ENCODE measurements at regions not wholly inside any gene's neighbourhood (a gene's known extent, or its start where the extent isn't known, plus 50 kb on each side); places are given as distances from the start of the nearest gene placed in this dataset.

DNA sequence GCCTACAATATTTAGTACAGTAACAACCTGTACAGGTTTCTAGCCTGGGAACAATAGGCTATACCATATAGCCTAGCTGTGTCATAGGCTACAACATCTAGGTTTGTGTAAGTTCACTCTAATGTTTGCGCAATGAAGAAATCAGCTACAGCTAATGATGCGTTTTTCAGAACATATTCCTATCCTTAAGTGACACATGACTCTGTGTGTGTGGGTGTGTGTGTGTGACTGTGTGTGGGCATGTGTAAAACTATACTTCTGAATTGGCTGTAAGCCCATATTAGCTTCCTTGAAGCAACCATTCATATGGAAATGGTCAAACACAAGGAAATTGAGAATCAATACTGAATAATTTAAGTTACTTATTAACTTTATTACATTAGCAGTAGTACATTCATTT lies 120.8 kb upstream of the SULT1C3 start:
- TF ChIP-seq POLR2A (IDR thresholded peaks at IDR 0.05; ENCODE audit: low read length), result no peak
- TF ChIP-seq GATA1 (IDR thresholded peaks at IDR 0.05; ENCODE audit: low read depth, low read length), result no peak
- DNase-seq, result no peak

- no peak for TF ChIP-seq POLR2A (IDR thresholded peaks at IDR 0.05; ENCODE audit: low read length)
- no peak for TF ChIP-seq GATA1 (IDR thresholded peaks at IDR 0.05; ENCODE audit: low read depth, low read length)
- DNase-seq, result no peak
Measured at GRCh38 chr2:108119492-108119891, 120.3 kb upstream of the SULT1C3 start.

DNA sequence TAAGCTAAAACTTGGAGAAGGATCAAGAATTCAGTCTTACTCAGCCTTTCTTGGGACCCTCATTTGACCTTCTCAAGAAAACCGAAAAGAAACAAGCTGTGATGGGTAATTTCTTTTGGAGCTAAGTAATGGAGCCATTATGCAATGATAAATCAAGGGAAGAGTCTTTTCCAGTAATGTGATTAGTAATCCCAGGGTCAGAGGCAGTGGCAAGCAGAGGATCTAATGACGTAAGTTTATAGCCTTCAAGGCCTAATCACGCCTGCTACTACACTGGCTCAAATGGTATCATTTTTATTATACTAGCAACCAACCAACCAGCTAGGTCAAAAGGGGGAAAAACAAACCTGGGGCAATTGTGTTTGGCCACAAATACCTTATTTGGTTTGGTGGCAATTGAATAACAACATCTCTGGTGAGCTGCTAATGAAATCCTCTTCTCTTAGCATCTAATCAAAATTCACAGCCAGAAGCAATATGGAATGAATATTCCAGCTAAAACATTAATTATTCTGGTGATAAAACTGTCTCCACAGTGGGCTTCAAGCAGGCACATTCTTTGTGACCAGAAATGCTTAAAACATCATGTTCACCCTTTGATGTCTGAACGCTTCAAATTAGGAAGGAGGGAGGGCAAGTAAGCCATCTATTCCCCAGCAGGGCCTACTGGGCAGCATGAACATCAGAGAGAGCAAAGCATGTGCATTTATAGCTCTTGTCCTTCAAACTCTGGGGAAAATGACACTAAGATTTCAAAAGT lies 114.9 kb upstream of the SULT1C3 start:
- TF ChIP-seq POLR2A (IDR thresholded peaks at IDR 0.05; ENCODE audit: low read length) (no peak), GATA1 (IDR thresholded peaks at IDR 0.05; ENCODE audit: low read depth, low read length) (no peak)
- no peak for DNase-seq

GRCh38 chr2:108125581-108125980 lies 114.2 kb upstream of the SULT1C3 start:
- DNase-seq, result no peak
- TF ChIP-seq POLR2A (IDR thresholded peaks at IDR 0.05; ENCODE audit: low read length), result no peak
- TF ChIP-seq GATA1 (IDR thresholded peaks at IDR 0.05; ENCODE audit: low read depth, low read length), result no peak

- TF ChIP-seq GATA1 (IDR thresholded peaks at IDR 0.05; ENCODE audit: low read depth, low read length) (no peak), POLR2A (IDR thresholded peaks at IDR 0.05; ENCODE audit: low read length) (no peak)
- no peak for DNase-seq
Measured at GRCh38 chr2:108128249-108128648, 111.5 kb upstream of the SULT1C3 start.

DNA sequence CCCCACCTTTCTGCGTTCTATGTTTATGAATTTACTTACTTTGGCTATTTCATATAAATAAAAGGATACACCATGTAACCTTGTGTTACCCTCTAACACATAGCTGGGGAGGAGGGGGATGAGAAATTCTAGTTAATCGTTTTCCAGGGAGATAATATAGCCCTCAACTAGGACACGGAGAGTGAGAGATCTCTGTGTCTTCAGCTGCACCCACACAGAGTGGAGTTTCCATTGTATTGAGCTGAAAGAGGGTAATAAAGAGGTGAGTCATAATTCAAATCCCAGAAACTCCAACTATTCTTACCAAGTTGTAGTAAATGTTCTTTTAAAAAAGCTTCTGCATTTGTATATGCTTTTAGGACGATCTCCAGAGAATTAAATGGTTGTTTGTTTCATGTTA lies 110.1 kb upstream of the SULT1C3 start:
- no peak for DNase-seq
- no peak for TF ChIP-seq GATA1 (IDR thresholded peaks at IDR 0.05; ENCODE audit: low read depth, low read length)
- TF ChIP-seq POLR2A (IDR thresholded peaks at IDR 0.05; ENCODE audit: low read length), result no peak

- no peak for TF ChIP-seq GATA1 (IDR thresholded peaks at IDR 0.05; ENCODE audit: low read depth, low read length)
- no peak for DNase-seq
Measured at GRCh38 chr2:108133457-108133856, 106.3 kb upstream of the SULT1C3 start.

DNA sequence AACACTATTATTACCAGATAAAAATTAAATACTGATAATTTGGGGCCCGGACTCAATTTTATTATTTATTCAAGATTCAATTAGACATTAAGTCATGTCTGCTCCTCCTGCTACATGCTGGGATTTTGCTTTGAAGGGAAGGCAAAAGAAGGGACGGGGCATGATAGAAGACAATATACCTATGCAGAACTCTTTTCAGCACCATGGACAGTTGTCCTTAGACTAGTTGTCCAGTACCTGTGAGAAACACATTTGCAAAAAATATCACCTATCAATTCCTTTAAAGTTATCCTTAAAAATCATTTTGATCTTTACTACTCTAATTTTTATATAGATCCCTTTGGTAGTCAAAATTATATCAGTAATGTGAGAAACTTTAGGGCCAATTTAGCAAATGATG lies 100.2 kb upstream of the SULT1C3 start:
- TF ChIP-seq GATA1 (IDR thresholded peaks at IDR 0.05; ENCODE audit: low read depth, low read length), result no peak
- TF ChIP-seq POLR2A (IDR thresholded peaks at IDR 0.05; ENCODE audit: low read length), result no peak
- DNase-seq, result peak; percentile 7 to 15

- DNase-seq, result no peak
- TF ChIP-seq GATA1 (IDR thresholded peaks at IDR 0.05; ENCODE audit: low read depth, low read length) (no peak), POLR2A (IDR thresholded peaks at IDR 0.05; ENCODE audit: low read length) (no peak)
Measured at GRCh38 chr2:108145557-108146326, 94.0 kb upstream of the SULT1C3 start.

DNA sequence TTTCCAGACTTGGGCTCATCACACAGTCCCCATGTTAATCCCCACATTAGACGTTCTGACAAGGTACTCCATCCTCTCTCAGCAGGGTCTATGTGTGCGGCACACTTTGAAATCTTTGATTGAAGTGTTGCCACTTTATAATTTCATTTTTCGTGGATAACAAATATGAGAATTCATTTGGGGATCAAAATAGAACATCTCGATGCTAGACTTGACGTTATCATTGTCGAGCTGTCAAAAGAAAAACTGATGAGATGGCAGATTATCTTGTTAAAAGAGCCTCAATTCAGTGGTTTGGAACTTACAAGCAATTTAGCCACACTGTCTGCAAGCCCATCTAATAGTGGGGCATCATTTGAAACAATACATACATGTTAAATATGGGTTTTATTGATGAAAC lies 91.2 kb upstream of the SULT1C3 start:
- DNase-seq, result no peak
- TF ChIP-seq POLR2A (IDR thresholded peaks at IDR 0.05; ENCODE audit: low read length), result no peak
- no peak for TF ChIP-seq GATA1 (IDR thresholded peaks at IDR 0.05; ENCODE audit: low read depth, low read length)

GRCh38 chr2:108154366-108155061 lies 85.3 kb upstream of the SULT1C3 start:
- no peak for DNase-seq
- no peak for TF ChIP-seq GATA1 (IDR thresholded peaks at IDR 0.05; ENCODE audit: low read depth, low read length)
- no peak for TF ChIP-seq POLR2A (IDR thresholded peaks at IDR 0.05; ENCODE audit: low read length)

DNA sequence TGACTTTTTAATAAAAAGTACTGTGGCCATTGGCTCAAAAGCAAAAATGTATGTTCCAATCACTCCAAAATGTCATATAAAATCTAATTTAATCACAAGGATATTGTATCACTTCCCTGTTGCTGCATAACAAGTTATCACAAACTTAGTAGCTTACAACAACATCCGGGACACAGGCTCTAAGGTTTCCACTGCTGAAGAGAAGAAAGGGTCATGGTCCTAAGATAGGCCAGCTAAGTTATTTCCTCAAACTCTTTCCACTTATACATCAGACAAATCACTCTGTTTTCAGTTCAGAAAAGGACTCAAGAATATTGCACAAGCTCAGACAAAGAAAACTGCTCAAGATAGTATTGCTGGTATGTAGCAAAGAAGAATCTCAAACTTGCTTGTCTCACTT lies 78.5 kb upstream of the SULT1C3 start:
- no peak for DNase-seq

GRCh38 chr2:108164318-108164717 lies 75.5 kb upstream of the SULT1C3 start:
- no peak for DNase-seq
- no peak for TF ChIP-seq POLR2A (IDR thresholded peaks at IDR 0.05; ENCODE audit: low read length)
- no peak for TF ChIP-seq GATA1 (IDR thresholded peaks at IDR 0.05; ENCODE audit: low read depth, low read length)

More for the DNA sequence above, 78.5 kb upstream of the SULT1C3 start:
- TF ChIP-seq GATA1 (IDR thresholded peaks at IDR 0.05; ENCODE audit: low read depth, low read length) (no peak), POLR2A (IDR thresholded peaks at IDR 0.05; ENCODE audit: low read length) (no peak)

DNA sequence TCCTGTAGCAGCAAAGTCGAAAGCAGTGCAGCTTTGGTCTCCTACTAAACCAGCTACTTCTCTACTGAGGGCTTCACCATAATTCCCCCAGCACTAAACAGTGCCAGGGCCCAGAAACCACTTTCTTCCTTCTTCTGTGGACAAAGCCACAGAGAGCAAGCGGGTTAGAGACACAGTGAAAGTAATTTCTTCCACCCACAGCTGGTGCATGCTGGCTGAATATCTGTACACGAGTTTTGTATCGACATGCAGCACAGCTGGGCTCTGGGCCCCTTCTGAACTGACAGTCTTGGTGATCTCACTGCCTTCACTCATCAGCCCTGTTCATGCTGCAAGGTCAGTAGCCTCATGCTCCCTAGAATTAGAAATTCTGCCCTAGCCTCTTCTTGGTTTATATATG lies 74.0 kb upstream of the SULT1C3 start:
- no peak for DNase-seq
- TF ChIP-seq GATA1 (IDR thresholded peaks at IDR 0.05; ENCODE audit: low read depth, low read length) (no peak), POLR2A (IDR thresholded peaks at IDR 0.05; ENCODE audit: low read length) (no peak)

Data from erythroblast (primary cell).